GM23338 (cell line): ENCODE measurements at regions not wholly inside any gene's neighbourhood (a gene's known extent, or its start where the extent isn't known, plus 50 kb on each side); places are given as distances from the start of the nearest gene placed in this dataset.

Source experiments
- CREB1 ChIP-seq: fragments of 250-450 bp; sonication (Bioruptor Pico); IDR thresholded peaks from 2 replicates; pipeline ENCODE4 v1.5.0; 2020; ENCODE audit warnings: low read depth, mild to moderate bottlenecking, moderate library complexity
- EZH2 ChIP-seq: fragments of 200-600 bp; sonication (generic); IDR thresholded peaks from one replicate; pipeline ENCODE4 v1.8.0; 2017; ENCODE audit warnings: antibody characterized with exemption, mild to moderate bottlenecking, low read depth; ENCODE audit not compliant: unreplicated experiment
- EZH2phosphoT487 ChIP-seq: fragments of 200-600 bp; sonication (generic); IDR thresholded peaks from one replicate; pipeline ENCODE4 v1.8.1; 2018; ENCODE audit warnings: antibody characterized with exemption; ENCODE audit not compliant: unreplicated experiment
- JUNB ChIP-seq: IDR thresholded peaks from one replicate; pipeline ENCODE4 v1.6.1; 2016; ENCODE audit warnings: antibody characterized with exemption; ENCODE audit not compliant: unreplicated experiment
- NANOG ChIP-seq: IDR thresholded peaks from 2 replicates; pipeline ENCODE4 v1.6.1; 2016; ENCODE audit warnings: antibody characterized with exemption, borderline replicate concordance
- POLR2AphosphoS5 ChIP-seq: IDR thresholded peaks from 2 replicates; pipeline ENCODE4 v1.6.1; 2016; ENCODE audit warnings: antibody characterized with exemption, low read depth
- ZNF331 ChIP-seq: fragments of 250-450 bp; sonication (Bioruptor Pico); IDR thresholded peaks from 2 replicates; pipeline ENCODE4 v1.5.0; 2020; ENCODE audit warnings: low read depth, mild to moderate bottlenecking, moderate library complexity
- TF ChIP-seq, protein P1 (sequence below), 2 experiments: fragments of 200-600 bp in 1 of 2; sonication (generic) in 1 of 2; conservative IDR thresholded peaks; 2 replicates each; pipeline versions ENCODE4 v1.5.1 to v1.6.1; 2016 to 2017; ENCODE audit warnings: antibody characterized with exemption in 2 of 2, low read depth in 2 of 2, mild to moderate bottlenecking in 2 of 2, moderate library complexity in 1 of 2
- TF ChIP-seq, protein P2 (sequence below): IDR thresholded peaks from one replicate; pipeline ENCODE4 v1.6.1; 2018; ENCODE audit warnings: antibody characterized with exemption; ENCODE audit not compliant: unreplicated experiment

DNA sequence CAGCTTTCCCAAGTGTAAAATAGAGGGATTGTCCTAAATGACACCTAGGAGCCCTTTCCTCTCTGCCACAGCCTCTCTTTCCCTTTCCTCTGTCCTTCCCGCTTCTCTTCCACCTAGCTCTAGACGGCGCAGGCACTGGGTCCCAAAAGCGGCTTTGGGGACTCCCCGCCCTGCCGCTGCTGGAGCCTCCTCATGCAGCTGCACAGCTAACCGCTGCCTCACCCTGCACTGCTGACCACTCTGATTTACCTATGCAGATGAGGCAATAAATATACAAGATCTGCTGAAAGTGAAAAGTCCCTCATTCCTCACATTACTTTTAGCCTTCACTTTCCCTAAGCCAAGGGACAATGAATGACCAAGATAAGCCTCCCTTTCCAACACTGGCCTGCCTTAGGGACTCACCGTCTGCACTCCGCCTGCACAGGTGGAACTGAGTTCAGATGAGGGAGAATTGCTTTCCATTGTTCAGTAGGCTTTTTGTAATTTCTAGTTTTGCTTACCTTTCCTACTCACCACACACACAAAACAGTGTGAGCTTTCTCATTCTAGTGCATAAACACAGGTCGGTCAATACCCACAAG lies 197.5 kb upstream of the BCL6 start:
- no peak for TF ChIP-seq CREB1 (CRISPR knock-in tag)
- TF ChIP-seq, protein P1, sequence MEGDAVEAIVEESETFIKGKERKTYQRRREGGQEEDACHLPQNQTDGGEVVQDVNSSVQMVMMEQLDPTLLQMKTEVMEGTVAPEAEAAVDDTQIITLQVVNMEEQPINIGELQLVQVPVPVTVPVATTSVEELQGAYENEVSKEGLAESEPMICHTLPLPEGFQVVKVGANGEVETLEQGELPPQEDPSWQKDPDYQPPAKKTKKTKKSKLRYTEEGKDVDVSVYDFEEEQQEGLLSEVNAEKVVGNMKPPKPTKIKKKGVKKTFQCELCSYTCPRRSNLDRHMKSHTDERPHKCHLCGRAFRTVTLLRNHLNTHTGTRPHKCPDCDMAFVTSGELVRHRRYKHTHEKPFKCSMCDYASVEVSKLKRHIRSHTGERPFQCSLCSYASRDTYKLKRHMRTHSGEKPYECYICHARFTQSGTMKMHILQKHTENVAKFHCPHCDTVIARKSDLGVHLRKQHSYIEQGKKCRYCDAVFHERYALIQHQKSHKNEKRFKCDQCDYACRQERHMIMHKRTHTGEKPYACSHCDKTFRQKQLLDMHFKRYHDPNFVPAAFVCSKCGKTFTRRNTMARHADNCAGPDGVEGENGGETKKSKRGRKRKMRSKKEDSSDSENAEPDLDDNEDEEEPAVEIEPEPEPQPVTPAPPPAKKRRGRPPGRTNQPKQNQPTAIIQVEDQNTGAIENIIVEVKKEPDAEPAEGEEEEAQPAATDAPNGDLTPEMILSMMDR (conservative IDR thresholded peaks at IDR 0.05; ENCODE audit: low read depth in 2 of 2): no peak
- no peak for TF ChIP-seq POLR2AphosphoS5
- TF ChIP-seq NANOG: no peak
- no peak for TF ChIP-seq EZH2
- no peak for TF ChIP-seq JUNB
- TF ChIP-seq EZH2phosphoT487: no peak
- TF ChIP-seq ZNF331 (CRISPR knock-in tag): no peak
- TF ChIP-seq, protein P2, sequence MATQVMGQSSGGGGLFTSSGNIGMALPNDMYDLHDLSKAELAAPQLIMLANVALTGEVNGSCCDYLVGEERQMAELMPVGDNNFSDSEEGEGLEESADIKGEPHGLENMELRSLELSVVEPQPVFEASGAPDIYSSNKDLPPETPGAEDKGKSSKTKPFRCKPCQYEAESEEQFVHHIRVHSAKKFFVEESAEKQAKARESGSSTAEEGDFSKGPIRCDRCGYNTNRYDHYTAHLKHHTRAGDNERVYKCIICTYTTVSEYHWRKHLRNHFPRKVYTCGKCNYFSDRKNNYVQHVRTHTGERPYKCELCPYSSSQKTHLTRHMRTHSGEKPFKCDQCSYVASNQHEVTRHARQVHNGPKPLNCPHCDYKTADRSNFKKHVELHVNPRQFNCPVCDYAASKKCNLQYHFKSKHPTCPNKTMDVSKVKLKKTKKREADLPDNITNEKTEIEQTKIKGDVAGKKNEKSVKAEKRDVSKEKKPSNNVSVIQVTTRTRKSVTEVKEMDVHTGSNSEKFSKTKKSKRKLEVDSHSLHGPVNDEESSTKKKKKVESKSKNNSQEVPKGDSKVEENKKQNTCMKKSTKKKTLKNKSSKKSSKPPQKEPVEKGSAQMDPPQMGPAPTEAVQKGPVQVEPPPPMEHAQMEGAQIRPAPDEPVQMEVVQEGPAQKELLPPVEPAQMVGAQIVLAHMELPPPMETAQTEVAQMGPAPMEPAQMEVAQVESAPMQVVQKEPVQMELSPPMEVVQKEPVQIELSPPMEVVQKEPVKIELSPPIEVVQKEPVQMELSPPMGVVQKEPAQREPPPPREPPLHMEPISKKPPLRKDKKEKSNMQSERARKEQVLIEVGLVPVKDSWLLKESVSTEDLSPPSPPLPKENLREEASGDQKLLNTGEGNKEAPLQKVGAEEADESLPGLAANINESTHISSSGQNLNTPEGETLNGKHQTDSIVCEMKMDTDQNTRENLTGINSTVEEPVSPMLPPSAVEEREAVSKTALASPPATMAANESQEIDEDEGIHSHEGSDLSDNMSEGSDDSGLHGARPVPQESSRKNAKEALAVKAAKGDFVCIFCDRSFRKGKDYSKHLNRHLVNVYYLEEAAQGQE: no peak
